ENCODE measurements at regions not wholly inside any gene's neighbourhood (a gene's known extent, or its start where the extent isn't known, plus 50 kb on each side); places are given as distances from the start of the nearest gene placed in this dataset.

DNA sequence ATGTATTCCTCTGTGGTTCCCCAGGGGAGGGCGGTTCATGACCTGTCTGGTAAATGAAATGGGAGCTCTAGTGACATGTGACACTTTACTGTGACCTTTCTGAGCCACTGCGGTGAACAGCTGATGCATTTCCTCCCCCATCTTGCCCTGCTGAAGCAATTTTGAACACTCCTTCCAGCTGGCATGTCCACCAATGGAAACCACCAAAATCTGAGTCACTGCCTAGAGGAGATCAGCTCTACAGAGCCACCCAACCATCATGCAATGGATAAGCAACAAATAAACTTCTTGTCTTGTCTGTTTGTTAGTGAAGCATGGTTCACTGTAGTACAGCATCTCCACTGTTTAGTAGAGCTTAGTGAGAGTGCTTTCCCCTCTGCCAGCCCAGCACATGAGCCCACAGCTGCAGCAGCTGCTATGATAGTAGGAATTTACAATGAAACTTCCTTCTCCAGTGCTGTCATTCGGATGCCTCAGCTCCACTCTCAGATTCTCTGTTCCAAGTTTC lies 479.4 kb downstream of the NTRK3 start:
- Mint-ChIP-seq H3K4me1 (ENCODE audit: low read depth) (no peaks in the 10 kb centered on the region), H3K9me3 (no peaks in the 10 kb centered on the region), H3K36me3 (ENCODE audit: low read depth) (no peaks in the 10 kb centered on the region), H3K27ac (no peak overlapping the region), H3K4me3 (no peak overlapping the region), H3K27me3 (peaks cover 1% of the 10 kb centered on the region)
- TF ChIP-seq, protein P1, sequence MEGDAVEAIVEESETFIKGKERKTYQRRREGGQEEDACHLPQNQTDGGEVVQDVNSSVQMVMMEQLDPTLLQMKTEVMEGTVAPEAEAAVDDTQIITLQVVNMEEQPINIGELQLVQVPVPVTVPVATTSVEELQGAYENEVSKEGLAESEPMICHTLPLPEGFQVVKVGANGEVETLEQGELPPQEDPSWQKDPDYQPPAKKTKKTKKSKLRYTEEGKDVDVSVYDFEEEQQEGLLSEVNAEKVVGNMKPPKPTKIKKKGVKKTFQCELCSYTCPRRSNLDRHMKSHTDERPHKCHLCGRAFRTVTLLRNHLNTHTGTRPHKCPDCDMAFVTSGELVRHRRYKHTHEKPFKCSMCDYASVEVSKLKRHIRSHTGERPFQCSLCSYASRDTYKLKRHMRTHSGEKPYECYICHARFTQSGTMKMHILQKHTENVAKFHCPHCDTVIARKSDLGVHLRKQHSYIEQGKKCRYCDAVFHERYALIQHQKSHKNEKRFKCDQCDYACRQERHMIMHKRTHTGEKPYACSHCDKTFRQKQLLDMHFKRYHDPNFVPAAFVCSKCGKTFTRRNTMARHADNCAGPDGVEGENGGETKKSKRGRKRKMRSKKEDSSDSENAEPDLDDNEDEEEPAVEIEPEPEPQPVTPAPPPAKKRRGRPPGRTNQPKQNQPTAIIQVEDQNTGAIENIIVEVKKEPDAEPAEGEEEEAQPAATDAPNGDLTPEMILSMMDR (IDR thresholded peaks at IDR 0.05): no peak
- ChIA-PET POLR2A (no interaction called here), CTCF (no interaction called here)
- intact Hi-C loops (cut with micrococcal nuclease): no loop called here
- ATAC-seq: no peak
- DNase-seq: no peak

DNA sequence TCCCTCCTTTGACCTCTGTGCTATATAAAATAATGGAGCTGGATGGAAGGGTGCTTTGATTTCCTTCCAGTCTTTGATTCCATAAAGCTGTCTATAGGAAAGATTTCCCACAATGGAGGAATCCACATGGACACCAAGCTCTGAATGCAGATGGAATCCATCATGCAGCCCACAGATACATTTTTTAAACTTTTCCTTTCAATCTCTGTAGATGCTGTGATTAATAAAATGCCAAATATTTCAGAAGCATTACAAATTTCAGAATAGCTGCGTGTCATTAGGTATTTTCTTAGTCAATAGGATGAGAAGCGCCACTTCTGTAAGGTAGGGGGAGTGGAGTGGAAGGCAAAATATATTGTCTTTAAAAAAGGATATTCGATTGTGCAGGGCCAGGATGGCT lies 489.0 kb downstream of the NTRK3 start:
- intact Hi-C loops (cut with micrococcal nuclease): no loop called here
- ChIA-PET CTCF (no interaction called here), POLR2A (no interaction called here)
- no peak overlapping the region for H3K27ac Mint-ChIP-seq
- TF ChIP-seq, protein P1 (IDR thresholded peaks at IDR 0.05): no peak
- H3K4me1 Mint-ChIP-seq (ENCODE audit: low read depth): no peaks in the 10 kb centered on the region
- no peaks in the 10 kb centered on the region for H3K27me3 Mint-ChIP-seq
- no peak for ATAC-seq
- no peak overlapping the region for H3K4me3 Mint-ChIP-seq
- H3K9me3 Mint-ChIP-seq: peaks cover 5% of the 10 kb centered on the region
- no peaks in the 10 kb centered on the region for H3K36me3 Mint-ChIP-seq (ENCODE audit: low read depth)
- no peak for DNase-seq

DNA sequence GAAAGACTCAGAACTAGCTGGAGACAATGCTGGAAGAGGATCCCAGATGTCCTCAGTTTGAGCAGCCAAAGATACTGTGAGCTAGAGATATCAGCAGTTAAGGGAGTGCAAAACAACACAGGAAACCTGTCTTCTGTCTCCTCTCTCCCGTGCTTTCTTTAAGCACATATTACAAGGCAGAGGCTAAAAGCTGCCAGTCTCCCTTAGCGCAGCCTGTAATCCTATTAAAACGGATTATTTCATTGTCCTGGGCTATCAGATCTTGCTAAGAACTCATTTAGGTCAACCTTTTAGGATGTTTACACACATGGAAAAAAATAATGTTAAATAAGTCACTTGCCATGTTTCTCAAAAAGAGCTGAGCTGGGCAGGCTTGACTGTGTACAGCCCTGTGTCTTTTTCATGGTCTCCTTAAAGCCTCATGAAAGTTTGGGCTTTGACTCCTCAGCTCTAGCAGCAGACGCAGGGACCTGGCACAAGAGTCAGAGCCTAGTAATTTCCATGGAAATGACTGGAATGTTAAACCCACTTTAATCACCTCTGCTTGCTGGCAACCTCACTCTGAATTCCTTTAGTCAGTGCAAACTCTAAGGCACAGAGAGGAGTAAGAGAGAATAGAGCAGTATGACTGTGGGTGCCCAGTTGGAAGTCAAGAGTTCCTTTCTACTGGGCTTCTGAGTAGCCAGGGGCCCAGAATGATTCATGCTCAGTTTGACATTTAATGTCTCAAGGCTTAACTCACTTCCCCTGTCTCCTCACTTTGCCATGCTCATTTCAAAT lies 491.9 kb downstream of the NTRK3 start:
- Mint-ChIP-seq H3K4me3 (no peak overlapping the region), H3K9me3 (no peaks in the 10 kb centered on the region), H3K27ac (no peak overlapping the region), H3K36me3 (ENCODE audit: low read depth) (no peaks in the 10 kb centered on the region), H3K27me3 (no peaks in the 10 kb centered on the region), H3K4me1 (ENCODE audit: low read depth) (peaks cover 7% of the 10 kb centered on the region)
- intact Hi-C loops (cut with micrococcal nuclease): no loop called here
- ChIA-PET CTCF (no interaction called here), POLR2A (no interaction called here)
- TF ChIP-seq, protein P1 (IDR thresholded peaks at IDR 0.05): no peak
- no peak for DNase-seq
- no peak for ATAC-seq

DNA sequence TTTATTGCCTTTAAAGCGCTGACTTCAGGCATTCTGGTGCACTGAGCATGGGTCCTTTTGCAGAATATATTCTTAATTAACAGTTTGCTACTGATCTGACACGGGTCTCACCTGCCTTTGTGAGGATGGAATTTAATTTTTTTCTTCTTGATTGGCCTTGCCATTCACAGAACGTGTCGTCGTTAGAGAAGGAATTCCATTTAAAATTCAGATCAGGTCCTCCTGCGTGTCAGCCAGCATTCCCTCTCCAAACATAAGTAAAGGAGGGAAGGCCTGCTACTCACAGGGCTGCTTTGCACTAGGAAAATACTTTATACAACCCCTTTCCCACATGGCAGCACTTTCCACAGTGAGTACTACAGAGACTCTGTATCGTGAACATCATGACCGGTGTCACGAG lies 492.7 kb downstream of the NTRK3 start:
- no peak for DNase-seq
- TF ChIP-seq, protein P1 (IDR thresholded peaks at IDR 0.05): no peak
- ChIA-PET POLR2A (no interaction called here), CTCF (no interaction called here)
- H3K4me1 Mint-ChIP-seq (ENCODE audit: low read depth): peaks cover 7% of the 10 kb centered on the region
- no peak overlapping the region for H3K27ac Mint-ChIP-seq
- no peak overlapping the region for H3K4me3 Mint-ChIP-seq
- H3K27me3 Mint-ChIP-seq: no peaks in the 10 kb centered on the region
- no peaks in the 10 kb centered on the region for H3K36me3 Mint-ChIP-seq (ENCODE audit: low read depth)
- ATAC-seq: no peak
- no peaks in the 10 kb centered on the region for H3K9me3 Mint-ChIP-seq
- intact Hi-C loops (cut with micrococcal nuclease): no loop called here

DNA sequence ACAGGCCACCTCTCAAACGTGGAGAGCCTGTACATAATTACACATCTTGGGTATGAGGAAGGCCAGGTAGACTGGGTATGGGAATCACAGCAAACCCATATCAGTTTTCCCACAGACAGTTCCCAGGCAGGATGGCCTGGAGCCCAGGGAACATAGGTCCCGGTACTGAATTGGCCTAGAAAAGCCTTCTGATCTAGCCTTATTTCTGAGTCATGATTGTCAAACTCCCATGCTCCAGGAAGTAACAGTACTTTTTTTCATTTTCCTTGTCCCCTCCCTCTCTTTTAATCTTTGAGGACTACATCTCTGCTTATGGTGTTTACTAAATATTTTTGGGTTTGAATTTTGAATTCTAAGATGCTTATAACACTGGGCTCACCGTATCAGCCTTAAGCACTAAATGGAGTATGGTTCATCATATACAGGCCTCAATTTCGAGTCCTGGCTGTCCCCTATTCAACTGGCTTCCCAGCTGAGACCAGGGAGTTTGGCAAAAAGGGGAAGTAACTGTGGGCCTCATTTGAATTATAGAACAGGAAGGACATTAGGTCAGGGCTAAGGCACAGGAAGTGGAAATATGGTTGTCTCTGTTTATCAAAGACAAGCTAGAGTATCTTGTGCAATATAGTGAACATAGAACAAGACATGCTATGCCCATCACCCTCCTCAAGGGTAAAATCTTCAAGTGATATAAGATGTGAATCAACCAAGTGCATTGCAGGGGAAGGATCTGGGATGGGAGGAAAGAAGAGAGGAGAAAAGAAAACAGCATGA lies 494.6 kb downstream of the NTRK3 start:
- ATAC-seq (no peak), DNase-seq (no peak)
- peaks cover 1% of the 10 kb centered on the region for H3K27me3 Mint-ChIP-seq
- H3K36me3 Mint-ChIP-seq (ENCODE audit: low read depth): no peaks in the 10 kb centered on the region
- no peak overlapping the region for H3K27ac Mint-ChIP-seq
- intact Hi-C loops (cut with micrococcal nuclease): no loop called here
- peaks cover 7% of the 10 kb centered on the region for H3K4me1 Mint-ChIP-seq (ENCODE audit: low read depth)
- no peak overlapping the region for H3K4me3 Mint-ChIP-seq
- ChIA-PET CTCF (interaction anchor here (0.7 kb wide), 1 partner anchor 10 kb away, joined by 3 read pairs; no protein-coding TSS in a partner anchor), POLR2A (interaction anchor here (0.6 kb wide), 1 partner anchor 9 kb away, joined by 3 read pairs; no protein-coding TSS in a partner anchor)
- no peaks in the 10 kb centered on the region for H3K9me3 Mint-ChIP-seq
- TF ChIP-seq, protein P1 (IDR thresholded peaks at IDR 0.05): no peak
